ENCODE measurements at regions not wholly inside any gene's neighbourhood (a gene's known extent, or its start where the extent isn't known, plus 50 kb on each side); places are given as distances from the start of the nearest gene placed in this dataset.

GRCh38 chr10:3535001-3535400 is 250.0 kb downstream of the KLF6 start:
- TF ChIP-seq POLR2A (IDR thresholded peaks at IDR 0.05) (no peak), CTCF (IDR thresholded peaks at IDR 0.05) (no peak)
- WGBS, 2 donors = 88 to 96% methylated on average over 6 to 7 of the region's 7 CpGs
- no peak for DNase-seq
- intact Hi-C loops (cut with DNase I) = no loop called here
- Histone ChIP-seq H3K9me3 (no peaks in the 10 kb centered on the region), H3K36me3 (no peaks in the 10 kb centered on the region), H3K4me3 (no peak overlapping the region), H3K4me1 (peaks cover 0 to 51% (median 13%) of the 10 kb centered on the region in 3 donors), H3K27me3 (no peaks in the 10 kb centered on the region), H3K27ac (no peak overlapping the region)

- no peaks in the 10 kb centered on the region for H3K36me3 ChIP-seq
- 88 to 94% methylated on average over 10 of the region's 10 CpGs for whole genome bisulfite sequencing, 2 donors
Observed at GRCh38 chr10:3534433-3534832, 250.6 kb downstream of the KLF6 start.

GRCh38 chr10:3533296-3533695 is 251.7 kb downstream of the KLF6 start:
- no peak for DNase-seq
- intact Hi-C loops (cut with DNase I) = no loop called here
- WGBS, 2 donors = 73 to 74% methylated on average over 3 of the region's 3 CpGs
- TF ChIP-seq CTCF (IDR thresholded peaks at IDR 0.05) = no peak
- no peak for TF ChIP-seq POLR2A (IDR thresholded peaks at IDR 0.05)
- Histone ChIP-seq H3K27me3 (no peaks in the 10 kb centered on the region), H3K36me3 (no peaks in the 10 kb centered on the region), H3K4me3 (no peak overlapping the region), H3K4me1 (peaks cover 0 to 43% (median 8%) of the 10 kb centered on the region in 3 donors), H3K9me3 (no peaks in the 10 kb centered on the region), H3K27ac (peak overlapping the region in 3 of 4 donors; percentile 9 to 77 (median 70))

More at GRCh38 chr10:3534433-3534832, 250.6 kb downstream of the KLF6 start:
- no peaks in the 10 kb centered on the region for H3K9me3 ChIP-seq
- DNase-seq = no peak
- TF ChIP-seq CTCF (IDR thresholded peaks at IDR 0.05) (no peak), POLR2A (IDR thresholded peaks at IDR 0.05) (no peak)
- no peaks in the 10 kb centered on the region for H3K27me3 ChIP-seq
- H3K4me1 ChIP-seq = peaks cover 0 to 48% (median 11%) of the 10 kb centered on the region in 3 donors
- intact Hi-C loops (cut with DNase I) = no loop called here
- no peak overlapping the region for H3K4me3 ChIP-seq
- H3K27ac ChIP-seq = no peak overlapping the region

- intact Hi-C loops (cut with DNase I) = no loop called here
- no peak for TF ChIP-seq POLR2A (IDR thresholded peaks at IDR 0.05)
- TF ChIP-seq CTCF (IDR thresholded peaks at IDR 0.05) = no peak
- H3K4me3 ChIP-seq = no peak overlapping the region
- 45 to 77% methylated on average over 5 to 9 of the region's 12 CpGs for WGBS, 2 donors
- H3K4me1 ChIP-seq = peaks cover 0 to 44% (median 12%) of the 10 kb centered on the region in 3 donors
- DNase-seq = no peak
- H3K36me3 ChIP-seq = no peaks in the 10 kb centered on the region
- no peaks in the 10 kb centered on the region for H3K9me3 ChIP-seq
- no peaks in the 10 kb centered on the region for H3K27me3 ChIP-seq
- peak overlapping the region in 3 of 4 donors; percentile 9 to 77 (median 70) for H3K27ac ChIP-seq
Observed at GRCh38 chr10:3532644-3533043, 252.4 kb downstream of the KLF6 start.

GRCh38 chr10:3531670-3532069 is 253.3 kb downstream of the KLF6 start:
- WGBS, 2 donors = 85 to 87% methylated on average over 4 to 5 of the region's 5 CpGs
- Histone ChIP-seq H3K4me1 (peaks cover 0 to 52% (median 12%) of the 10 kb centered on the region in 3 donors), H3K27me3 (no peaks in the 10 kb centered on the region), H3K36me3 (no peaks in the 10 kb centered on the region), H3K4me3 (no peak overlapping the region), H3K27ac (no peak overlapping the region), H3K9me3 (no peaks in the 10 kb centered on the region)
- TF ChIP-seq POLR2A (IDR thresholded peaks at IDR 0.05) (no peak), CTCF (IDR thresholded peaks at IDR 0.05) (no peak)
- intact Hi-C loops (cut with DNase I) = no loop called here
- DNase-seq = no peak
